Activated CD8-positive, alpha-beta T cell treated with anti-CD3 and anti-CD28 coated beads for 36 hours (primary cell): ENCODE measurements at regions not wholly inside any gene's neighbourhood (a gene's known extent, or its start where the extent isn't known, plus 50 kb on each side); places are given as distances from the start of the nearest gene placed in this dataset.

Source experiments
- ATAC-seq: fragments of 200-7000 bp; cut with Tn5 transposase; one replicate; pipeline ENCODE4 v1.10.0; 2021; ENCODE audit warnings: mild to moderate bottlenecking, moderate library complexity
- CTCF ChIA-PET: fragments of 350-600 bp; sonication (Branson Sonifier 250); formaldehyde crosslinking; loops from one replicate; lab custom pipeline; 2021; ENCODE audit warnings: antibody characterized with exemption; lab: Charles Lee
- POLR2A ChIA-PET: fragments of 350-600 bp; sonication (Branson Sonifier 250); formaldehyde crosslinking; loops from one replicate; lab custom pipeline; 2021; ENCODE audit warnings: antibody characterized with exemption; lab: Charles Lee
- DNase-seq: peaks from one replicate; pipeline ENCODE4 v3.0.0-alpha.2; 2020
- H3K27ac Mint-ChIP-seq: one replicate; pipeline ENCODE4 v1.8.0; 2021; ENCODE audit warnings: mild to moderate bottlenecking, mixed read lengths
- H3K27me3 Mint-ChIP-seq: one replicate; pipeline ENCODE4 v1.8.0; 2021; ENCODE audit warnings: mixed read lengths
- H3K36me3 Mint-ChIP-seq: one replicate; pipeline ENCODE4 v1.8.0; 2021; ENCODE audit warnings: low read depth, mixed read lengths
- H3K4me1 Mint-ChIP-seq: one replicate; pipeline ENCODE4 v1.8.0; 2021; ENCODE audit warnings: low read depth, mixed read lengths
- H3K4me3 Mint-ChIP-seq: one replicate; pipeline ENCODE4 v1.8.0; 2021; ENCODE audit warnings: mild to moderate bottlenecking, moderate library complexity, mixed read lengths
- H3K9me3 Mint-ChIP-seq: one replicate; pipeline ENCODE4 v1.8.0; 2021; ENCODE audit warnings: mixed read lengths
- CTCF ChIP-seq: fragments of 200-600 bp; IDR thresholded peaks from one replicate; pipeline ENCODE4 v1.8.0; 2022; ENCODE audit warnings: antibody characterized with exemption, mild to moderate bottlenecking
- intact Hi-C: fragments of 100-400 bp; cut with micrococcal nuclease; formaldehyde crosslinking; loops from one replicate; pipeline ENCODE4 v1.10.0; 2022

DNA sequence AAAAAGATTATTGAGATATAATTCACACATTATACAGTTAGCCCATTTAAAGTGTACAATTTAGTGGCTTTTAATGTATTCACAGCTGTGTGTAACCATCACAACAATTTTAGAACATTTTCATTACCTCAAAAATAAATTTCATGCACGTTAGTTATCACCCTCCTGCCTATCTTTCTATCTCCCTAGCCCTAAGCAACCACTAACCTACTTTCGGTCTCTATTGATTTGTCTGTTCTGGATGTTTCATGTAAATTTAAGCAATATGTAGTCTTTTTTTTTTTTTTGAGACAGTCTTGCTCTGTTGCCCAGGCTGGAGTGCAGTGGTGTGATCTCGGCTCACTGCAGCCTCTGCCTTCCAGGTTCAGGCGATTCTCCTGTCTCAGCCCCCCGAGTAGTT, 439.4 kb downstream of the PCNX1 start:
- no peak for TF ChIP-seq CTCF
- CTCF ChIA-PET = no interaction called here
- H3K36me3 Mint-ChIP-seq = peaks cover 4% of the 10 kb centered on the region
- H3K27me3 Mint-ChIP-seq = no peaks in the 10 kb centered on the region
- POLR2A ChIA-PET = no interaction called here
- H3K9me3 Mint-ChIP-seq = no peaks in the 10 kb centered on the region
- no peak overlapping the region for H3K27ac Mint-ChIP-seq
- peaks cover 49% of the 10 kb centered on the region for H3K4me1 Mint-ChIP-seq
- DNase-seq = no peak
- intact Hi-C loops = no loop called here
- no peak overlapping the region for H3K4me3 Mint-ChIP-seq
- ATAC-seq = no peak

DNA sequence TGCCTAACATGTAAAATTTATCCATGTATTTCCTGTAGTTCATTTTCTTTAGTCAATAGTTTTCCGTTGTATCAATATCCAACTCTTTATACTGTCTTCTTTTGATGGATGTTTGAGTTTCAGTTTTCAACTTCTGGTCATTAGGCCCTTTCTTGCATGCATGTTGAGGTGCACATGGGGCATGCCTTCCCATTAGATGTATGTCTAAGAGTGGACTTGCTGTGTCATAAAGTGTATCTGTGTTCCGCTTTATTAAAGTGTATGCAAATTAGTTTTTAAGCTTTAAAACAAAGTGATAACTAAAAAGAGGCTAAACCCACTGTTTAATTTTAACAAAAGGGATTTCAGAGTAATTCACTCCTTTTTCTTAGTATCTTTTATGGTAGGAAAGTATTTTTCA, 441.1 kb downstream of the PCNX1 start:
- intact Hi-C loops = no loop called here
- POLR2A ChIA-PET = no interaction called here
- H3K4me1 Mint-ChIP-seq = peaks cover 46% of the 10 kb centered on the region

DNA sequence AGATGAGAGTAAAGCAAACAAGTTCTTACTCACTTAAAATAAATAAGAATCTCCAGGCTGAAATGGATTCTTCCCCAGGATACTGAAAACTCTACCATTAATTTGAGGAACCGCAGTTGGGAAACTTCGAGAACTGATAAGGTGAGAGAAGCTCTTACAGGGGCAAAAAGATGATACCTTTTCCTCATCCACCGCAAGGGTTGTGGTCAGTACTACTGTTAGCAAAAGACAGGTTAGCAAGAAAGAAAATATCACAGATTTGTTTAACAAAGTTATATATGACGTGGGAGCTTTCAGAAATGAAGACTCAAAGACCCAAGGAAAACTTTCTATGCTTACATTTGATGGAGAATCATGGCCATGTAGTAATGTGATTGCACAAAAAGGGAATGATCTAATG, 441.6 kb downstream of the PCNX1 start:
- intact Hi-C loops = no loop called here
- no peaks in the 10 kb centered on the region for H3K9me3 Mint-ChIP-seq
- TF ChIP-seq CTCF = no peak
- H3K36me3 Mint-ChIP-seq = peaks cover 19% of the 10 kb centered on the region
- H3K27ac Mint-ChIP-seq = no peak overlapping the region
- no peaks in the 10 kb centered on the region for H3K27me3 Mint-ChIP-seq
- H3K4me1 Mint-ChIP-seq = peaks cover 46% of the 10 kb centered on the region
- POLR2A ChIA-PET = no interaction called here
- no peak overlapping the region for H3K4me3 Mint-ChIP-seq
- no peak for DNase-seq
- ATAC-seq = no peak
- CTCF ChIA-PET = no interaction called here

More for the DNA sequence above, 441.1 kb downstream of the PCNX1 start:
- no peak for DNase-seq
- H3K27me3 Mint-ChIP-seq = no peaks in the 10 kb centered on the region
- TF ChIP-seq CTCF = no peak
- ATAC-seq = no peak
- CTCF ChIA-PET = no interaction called here
- H3K27ac Mint-ChIP-seq = no peak overlapping the region
- no peaks in the 10 kb centered on the region for H3K9me3 Mint-ChIP-seq
- H3K36me3 Mint-ChIP-seq = peaks cover 15% of the 10 kb centered on the region
- no peak overlapping the region for H3K4me3 Mint-ChIP-seq

DNA sequence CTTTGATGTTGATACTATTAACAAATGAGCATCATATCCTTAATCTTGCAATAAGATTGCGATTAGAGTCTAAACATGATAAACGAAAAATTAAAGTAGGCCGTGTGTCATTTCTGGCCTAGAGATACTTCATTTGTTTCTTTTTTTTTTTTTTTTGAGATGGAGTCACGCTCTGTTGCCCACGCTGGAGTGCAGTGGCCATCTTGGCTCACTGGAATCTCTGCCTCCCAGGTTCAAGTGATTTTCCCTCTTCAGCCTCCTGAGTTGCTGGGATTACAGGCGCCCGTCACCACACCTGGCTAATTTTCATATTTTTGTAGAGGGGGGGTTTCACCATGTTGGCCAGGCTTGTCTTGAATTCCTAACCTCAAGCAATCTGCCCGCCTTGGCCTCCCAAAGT, 446.9 kb downstream of the PCNX1 start:
- peaks cover 33% of the 10 kb centered on the region for H3K36me3 Mint-ChIP-seq
- H3K9me3 Mint-ChIP-seq = peaks cover 9% of the 10 kb centered on the region
- intact Hi-C loops = no loop called here
- CTCF ChIA-PET = no interaction called here
- ATAC-seq = no peak
- H3K4me1 Mint-ChIP-seq = peaks cover 41% of the 10 kb centered on the region
- POLR2A ChIA-PET = interaction anchor here (0.6 kb wide), 1 partner anchor 396 kb away, joined by 4 read pairs; no protein-coding TSS in a partner anchor
- DNase-seq = no peak
- no peaks in the 10 kb centered on the region for H3K27me3 Mint-ChIP-seq
- no peak for TF ChIP-seq CTCF
- H3K4me3 Mint-ChIP-seq = no peak overlapping the region
- no peak overlapping the region for H3K27ac Mint-ChIP-seq

DNA sequence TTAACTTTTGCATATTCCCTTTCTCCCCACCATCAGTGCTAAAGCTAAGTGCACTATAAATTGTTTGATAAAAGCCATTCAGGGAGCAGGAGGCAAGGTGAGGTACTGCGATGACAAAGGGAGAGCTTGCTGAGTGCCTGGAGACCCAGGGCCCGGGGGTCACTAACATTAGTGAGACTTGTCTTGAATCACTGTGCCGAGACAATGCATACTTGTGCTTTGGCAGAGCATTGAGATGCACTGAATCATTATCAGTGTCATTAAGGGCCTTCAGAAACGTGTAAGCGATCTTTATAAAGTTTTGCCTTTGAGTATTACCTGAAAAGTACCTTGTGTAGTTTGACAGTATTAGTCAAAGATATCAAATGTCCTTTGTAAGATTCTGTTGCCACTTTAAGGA, 447.5 kb downstream of the PCNX1 start:
- Mint-ChIP-seq H3K27ac (no peak overlapping the region), H3K4me3 (no peak overlapping the region), H3K27me3 (no peaks in the 10 kb centered on the region), H3K4me1 (peaks cover 41% of the 10 kb centered on the region), H3K36me3 (peaks cover 39% of the 10 kb centered on the region), H3K9me3 (peaks cover 12% of the 10 kb centered on the region)
- ATAC-seq = no peak
- DNase-seq = no peak
- TF ChIP-seq CTCF = no peak
- ChIA-PET CTCF (no interaction called here), POLR2A (interaction anchor here (0.6 kb wide), 1 partner anchor 395 kb away, joined by 4 read pairs; no protein-coding TSS in a partner anchor)
- intact Hi-C loops = no loop called here
